ENCODE measurements at regions not wholly inside any gene's neighbourhood (a gene's known extent, or its start where the extent isn't known, plus 50 kb on each side); places are given as distances from the start of the nearest gene placed in this dataset.

- DNase-seq (ENCODE audit: low read depth) = no peak
These were observed 244.2 kb downstream of the BCOR start for GRCh38 chrX:39853417-39854030.

GRCh38 chrX:39854772-39855747, 242.7 kb downstream of the BCOR start:
- DNase-seq (ENCODE audit: low read depth) = peak; percentile 71

GRCh38 chrX:39855748-39856129, 242.0 kb downstream of the BCOR start:
- peak; percentile 73 for DNase-seq (ENCODE audit: low read depth)

- no peak for DNase-seq (ENCODE audit: low read depth)
These were observed 241.2 kb downstream of the BCOR start for GRCh38 chrX:39856472-39857121.

- DNase-seq (ENCODE audit: low read depth) = no peak
These were observed 240.0 kb downstream of the BCOR start for GRCh38 chrX:39857780-39858179.

- peak; percentile 45 for DNase-seq (ENCODE audit: low read depth)
These were observed 237.5 kb downstream of the BCOR start for GRCh38 chrX:39859991-39860861.

GRCh38 chrX:39862963-39863362, 234.8 kb downstream of the BCOR start:
- DNase-seq (ENCODE audit: low read depth) = no peak

GRCh38 chrX:39866229-39866628, 231.5 kb downstream of the BCOR start:
- DNase-seq (ENCODE audit: low read depth) = no peak

- peak; percentile 32 for DNase-seq (ENCODE audit: low read depth)
These were observed 227.7 kb downstream of the BCOR start for GRCh38 chrX:39869846-39870601.

GRCh38 chrX:39871648-39872047, 226.1 kb downstream of the BCOR start:
- DNase-seq (ENCODE audit: low read depth) = no peak

- no peak for DNase-seq (ENCODE audit: low read depth)
These were observed 224.6 kb downstream of the BCOR start for GRCh38 chrX:39873117-39873516.

- DNase-seq (ENCODE audit: low read depth) = no peak
These were observed 223.4 kb downstream of the BCOR start for GRCh38 chrX:39874202-39874816.

GRCh38 chrX:39875834-39876628, 221.7 kb downstream of the BCOR start:
- DNase-seq (ENCODE audit: low read depth) = no peak

- DNase-seq (ENCODE audit: low read depth) = no peak
These were observed 219.9 kb downstream of the BCOR start for GRCh38 chrX:39877905-39878304.

- no peak for DNase-seq (ENCODE audit: low read depth)
These were observed 214.1 kb downstream of the BCOR start for GRCh38 chrX:39883666-39884065.

- no peak for DNase-seq (ENCODE audit: low read depth)
These were observed 211.5 kb downstream of the BCOR start for GRCh38 chrX:39886282-39886681.

GRCh38 chrX:39888730-39889129, 209.0 kb downstream of the BCOR start:
- DNase-seq (ENCODE audit: low read depth) = no peak

GRCh38 chrX:39889704-39890103, 208.1 kb downstream of the BCOR start:
- no peak for DNase-seq (ENCODE audit: low read depth)

GRCh38 chrX:39890807-39891206, 207.0 kb downstream of the BCOR start:
- no peak for DNase-seq (ENCODE audit: low read depth)

GRCh38 chrX:39891781-39892180, 206.0 kb downstream of the BCOR start:
- DNase-seq (ENCODE audit: low read depth) = no peak

All from T follicular helper cell (primary cell).